Activated CD8-positive, alpha-beta memory T cell treated with anti-CD3 and anti-CD28 coated beads for 1 hour (primary cell): ENCODE measurements at regions not wholly inside any gene's neighbourhood (a gene's known extent, or its start where the extent isn't known, plus 50 kb on each side); places are given as distances from the start of the nearest gene placed in this dataset.

Experiments
- DNase-seq, 2 donors: peaks; one replicate each; pipeline ENCODE4 v3.0.0-alpha.2; 2020; ENCODE audit warnings: low read depth in 1 of 2; ENCODE audit errors: extremely low read depth in 1 of 2

DNA sequence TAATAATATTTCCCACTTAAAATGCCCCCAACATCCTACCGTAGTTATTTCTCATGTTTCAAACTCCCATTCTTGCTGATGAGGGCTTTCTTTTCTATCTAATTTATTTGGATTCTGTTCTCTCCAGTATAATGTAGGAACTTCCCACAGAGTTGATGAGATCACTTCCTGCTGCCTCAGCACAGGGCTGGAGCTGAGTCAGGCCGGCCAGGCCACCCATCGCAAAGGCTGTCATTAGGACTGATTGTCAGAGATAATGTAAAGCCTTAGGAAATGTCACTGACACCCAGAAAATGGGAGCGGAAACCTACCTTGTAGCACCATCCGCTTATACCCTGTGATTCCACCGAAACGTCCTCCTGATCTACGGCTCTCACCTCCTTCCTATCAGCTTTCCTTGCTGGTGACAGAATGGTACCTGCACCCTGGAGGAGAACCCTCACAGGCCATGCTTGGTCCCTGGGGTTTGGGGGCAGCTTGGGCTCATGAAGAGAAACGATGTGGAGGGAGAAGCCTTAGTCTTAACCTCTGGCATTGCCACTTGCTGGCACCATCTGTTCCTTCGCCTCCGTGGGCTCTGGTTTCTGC, 672.8 kb upstream of the ID2 start:
- DNase-seq = no peak

DNA sequence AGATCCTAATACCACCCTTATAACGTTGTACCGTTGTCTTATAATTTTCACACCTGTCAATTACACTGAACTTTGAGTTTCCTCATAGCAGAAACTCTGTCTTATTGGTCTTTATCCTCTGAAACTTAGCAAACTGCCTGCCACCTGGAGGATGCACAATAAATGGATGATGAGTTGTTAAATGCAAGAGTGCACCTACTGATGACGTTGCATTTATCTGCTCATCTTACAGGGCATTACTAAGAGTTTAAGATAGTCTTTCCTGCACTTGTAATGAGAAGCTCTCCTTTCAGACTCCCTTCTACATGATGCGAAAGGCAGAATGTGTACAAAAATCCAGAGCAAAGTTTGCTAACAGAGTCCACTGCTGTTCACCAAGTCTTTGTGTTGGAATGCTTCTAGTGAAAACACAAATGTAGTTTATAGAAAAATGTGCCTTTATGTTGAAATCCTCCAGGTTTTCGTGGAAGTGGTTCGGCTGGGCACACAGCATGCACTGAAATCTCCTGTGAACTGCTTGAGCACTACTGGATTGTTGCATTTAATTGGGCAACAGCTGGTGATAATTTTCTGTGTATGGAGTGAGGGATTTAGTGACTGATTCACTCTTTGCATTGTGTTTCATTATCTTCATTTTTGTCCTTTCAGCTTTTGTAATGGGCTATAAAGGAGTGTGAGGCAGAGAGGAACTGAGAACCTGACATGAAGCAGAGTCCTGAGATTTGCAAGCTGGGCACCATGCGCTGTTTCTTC, 665.8 kb upstream of the ID2 start:
- DNase-seq = no peak

DNA sequence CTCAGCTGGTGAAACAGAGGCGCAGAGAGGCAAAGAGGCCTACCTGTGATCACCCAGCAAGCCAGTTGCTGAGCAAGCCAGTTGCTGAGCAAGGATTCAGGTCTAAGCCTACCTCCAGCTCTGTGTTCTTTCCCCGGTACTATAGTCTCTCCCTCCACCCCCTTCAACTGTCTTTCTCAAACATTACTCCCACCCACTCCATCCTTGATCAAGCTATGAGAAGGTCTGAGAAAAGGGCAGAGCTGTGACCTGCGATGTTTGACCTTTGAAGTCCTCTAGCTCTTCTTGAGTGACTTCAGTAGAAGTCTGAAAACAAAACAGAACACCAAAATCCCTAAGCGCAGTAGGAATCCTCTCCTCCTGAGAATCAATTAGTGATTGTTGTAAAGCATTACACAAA, 665.2 kb upstream of the ID2 start:
- DNase-seq = no peak

DNA sequence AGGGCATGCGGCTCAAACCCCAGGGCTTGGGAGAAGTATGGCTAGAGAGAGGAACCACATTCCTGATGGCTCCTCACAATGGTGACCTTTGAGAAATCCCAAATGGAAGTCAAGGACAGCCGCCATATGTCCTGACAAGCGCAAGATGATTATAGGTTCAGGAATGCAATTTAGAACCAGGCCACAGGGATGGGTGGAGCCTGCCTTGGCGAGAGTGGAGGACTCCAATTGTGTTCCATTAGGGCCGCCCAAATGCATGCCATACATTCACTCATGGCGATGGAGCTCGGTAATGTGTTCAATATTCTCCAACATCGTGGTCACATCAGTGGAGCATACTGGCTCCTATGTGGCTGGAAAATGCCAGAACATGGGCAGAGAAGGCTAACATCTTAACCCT, 662.9 kb upstream of the ID2 start:
- DNase-seq = no peak

DNA sequence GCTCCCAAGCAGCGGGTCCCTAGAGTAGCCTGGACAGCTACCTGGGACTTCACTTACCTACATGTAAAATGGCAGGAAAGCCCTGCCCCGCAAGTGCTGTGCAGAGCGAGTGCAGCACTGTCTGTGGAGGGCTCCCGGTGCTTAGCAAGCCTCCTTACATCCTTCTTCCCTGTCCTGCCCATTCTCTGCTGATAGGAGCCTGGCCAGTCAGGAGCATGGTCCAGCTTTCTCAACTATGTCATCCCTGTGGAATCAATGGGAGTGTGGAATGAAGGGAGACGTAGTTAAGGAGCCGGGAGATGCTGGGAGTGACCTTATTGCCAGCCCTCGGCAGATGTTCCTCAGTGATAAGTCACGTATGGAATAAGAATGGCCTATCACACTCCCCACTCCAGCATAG, 661.9 kb upstream of the ID2 start:
- DNase-seq = no peak

DNA sequence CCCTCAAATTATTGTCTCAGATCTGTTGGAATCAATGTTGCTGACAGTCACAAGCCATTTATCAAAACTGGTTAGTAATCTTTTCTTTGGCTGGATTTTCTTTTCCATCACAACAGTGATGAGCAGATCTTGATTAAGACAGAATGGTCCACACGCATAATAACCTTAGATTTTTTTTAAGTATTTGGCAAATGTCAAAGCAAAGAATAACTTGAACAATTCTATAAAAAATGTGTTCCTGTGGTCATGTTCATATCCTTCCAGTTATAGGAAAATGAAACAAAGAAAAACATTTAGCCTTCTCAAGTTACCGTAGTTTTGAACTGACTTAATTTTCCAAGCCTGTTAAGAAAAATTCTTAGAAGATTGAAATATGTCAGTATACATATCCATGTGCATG, 659.9 kb upstream of the ID2 start:
- no peak for DNase-seq

DNA sequence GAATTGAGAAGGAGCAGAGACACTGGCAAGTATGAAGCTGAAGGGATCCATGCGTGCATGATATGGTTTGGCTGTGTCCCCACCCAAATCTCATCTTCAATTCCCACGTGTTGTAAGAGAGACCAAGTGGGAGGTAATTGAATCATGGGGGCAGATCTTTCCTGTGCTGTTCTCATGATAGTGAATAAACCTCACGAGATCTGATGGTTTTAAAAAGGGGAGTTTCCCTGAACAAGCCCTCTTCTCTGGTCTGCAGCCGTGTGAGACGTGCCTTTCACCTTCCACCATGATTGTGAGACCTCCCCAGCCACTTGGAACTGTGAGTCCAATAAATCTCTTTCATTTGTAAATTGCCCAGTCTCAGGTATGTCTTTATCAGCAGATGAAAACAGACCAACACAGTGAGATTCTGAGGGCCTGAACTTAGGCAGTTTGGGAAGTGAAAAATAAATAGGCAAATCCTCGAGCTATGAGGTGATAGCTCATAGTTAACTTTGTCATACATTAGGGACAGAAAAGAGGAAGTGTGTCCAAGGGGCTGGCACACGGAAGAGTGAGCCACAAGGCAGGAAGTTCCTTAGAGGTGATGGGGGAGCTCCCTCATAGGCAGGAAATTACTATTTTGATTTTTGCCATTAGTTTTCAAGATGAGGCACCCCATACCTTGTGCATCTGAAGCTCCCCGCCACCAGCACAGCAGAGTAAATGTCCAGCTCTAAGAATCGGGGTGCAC, 658.8 kb upstream of the ID2 start:
- no peak for DNase-seq

DNA sequence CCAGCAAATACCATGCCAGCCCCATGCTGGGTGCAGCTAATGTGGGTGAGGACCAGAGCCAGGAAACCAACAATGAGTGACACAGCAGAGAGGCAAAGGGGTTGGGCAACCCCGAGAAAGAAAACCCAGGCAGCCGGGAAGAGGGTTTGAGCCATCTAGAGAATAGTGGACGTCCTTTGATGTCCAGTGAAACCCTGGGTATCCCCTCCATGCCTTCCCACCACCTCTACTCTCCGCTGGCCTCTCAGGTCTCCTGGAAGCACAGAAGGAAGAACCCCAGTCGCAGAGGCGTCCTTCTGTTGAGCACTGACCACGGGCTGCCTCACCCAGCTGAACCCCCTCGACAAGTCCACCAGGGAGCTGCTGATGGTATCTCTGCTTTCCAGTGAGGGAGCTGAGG, 657.4 kb upstream of the ID2 start:
- DNase-seq = no peak

DNA sequence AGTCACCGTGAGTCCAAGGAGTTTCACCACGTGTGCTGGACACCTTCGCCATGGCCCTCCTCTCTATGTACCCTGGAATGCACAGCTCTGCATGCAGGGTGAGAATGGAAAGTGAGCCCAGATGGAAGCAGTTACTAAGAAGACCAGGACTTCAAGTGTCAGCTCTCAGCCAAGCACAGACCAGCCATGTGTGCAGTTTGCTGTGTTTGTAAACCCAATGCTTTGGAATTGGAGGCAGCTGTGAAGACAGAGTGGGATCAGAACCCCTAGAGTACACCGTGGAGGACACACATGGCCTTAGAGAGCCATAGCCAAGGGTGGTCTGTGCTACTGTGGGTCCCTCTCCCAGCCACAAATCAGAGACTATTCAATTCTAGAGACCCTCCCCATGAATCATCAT, 655.5 kb upstream of the ID2 start:
- no peak for DNase-seq

DNA sequence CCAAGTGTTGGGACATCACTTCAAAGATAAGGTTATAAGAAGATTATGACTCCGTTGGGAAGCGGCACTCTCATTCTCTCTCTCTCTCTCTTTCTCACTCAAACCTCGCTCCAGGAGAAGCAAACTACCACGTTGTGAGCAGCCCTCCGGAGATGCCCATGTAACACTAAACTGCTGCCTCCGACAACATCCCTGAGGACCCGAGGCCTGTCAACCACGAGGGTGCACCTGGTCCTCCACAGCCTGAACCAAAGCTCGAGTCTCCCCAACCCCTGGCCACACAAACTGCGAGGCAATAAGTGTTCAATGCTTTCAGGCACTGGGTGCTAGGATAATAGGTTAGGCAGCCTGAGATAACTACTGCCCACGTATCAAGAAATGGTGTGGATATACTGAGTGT, 654.5 kb upstream of the ID2 start:
- no peak for DNase-seq

DNA sequence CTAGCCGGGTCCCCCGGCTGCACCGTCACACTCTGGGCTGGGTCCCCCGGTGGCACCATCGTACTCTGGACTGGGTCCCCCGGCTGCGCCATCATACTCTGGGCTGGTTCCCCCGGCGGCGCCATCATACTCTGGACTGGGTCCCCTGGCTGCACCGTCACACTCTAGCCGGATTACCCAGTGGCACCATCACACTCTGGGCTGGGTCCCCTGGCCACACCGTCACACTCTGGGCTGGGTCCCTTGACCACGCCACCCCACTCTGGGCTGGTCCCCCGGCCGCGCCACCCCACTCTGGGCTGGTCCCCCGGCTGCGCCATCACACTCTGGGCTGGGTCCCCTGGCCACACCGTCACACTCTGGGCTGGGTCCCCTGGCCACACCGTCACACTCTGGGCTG, 653.8 kb upstream of the ID2 start:
- DNase-seq = no peak

DNA sequence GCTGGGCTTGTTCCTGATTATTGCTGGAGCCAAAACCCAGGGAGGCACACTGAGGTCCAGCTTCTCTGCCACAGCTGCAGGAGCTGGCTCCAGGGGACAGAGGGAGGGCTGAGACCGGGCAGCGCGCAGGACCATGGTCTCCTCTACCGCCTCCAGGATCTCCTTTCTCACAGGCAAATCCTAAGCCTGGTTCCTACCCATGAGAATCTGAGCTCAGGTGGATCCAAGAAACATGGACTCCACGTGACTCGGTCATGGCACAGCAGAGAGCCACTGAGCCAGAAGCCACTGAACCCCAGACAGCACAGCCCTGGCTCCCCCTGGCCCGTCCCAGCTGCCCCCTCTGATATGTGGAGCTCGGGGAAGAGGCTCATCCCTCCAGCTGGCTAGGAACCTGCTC, 653.4 kb upstream of the ID2 start:
- no peak for DNase-seq

DNA sequence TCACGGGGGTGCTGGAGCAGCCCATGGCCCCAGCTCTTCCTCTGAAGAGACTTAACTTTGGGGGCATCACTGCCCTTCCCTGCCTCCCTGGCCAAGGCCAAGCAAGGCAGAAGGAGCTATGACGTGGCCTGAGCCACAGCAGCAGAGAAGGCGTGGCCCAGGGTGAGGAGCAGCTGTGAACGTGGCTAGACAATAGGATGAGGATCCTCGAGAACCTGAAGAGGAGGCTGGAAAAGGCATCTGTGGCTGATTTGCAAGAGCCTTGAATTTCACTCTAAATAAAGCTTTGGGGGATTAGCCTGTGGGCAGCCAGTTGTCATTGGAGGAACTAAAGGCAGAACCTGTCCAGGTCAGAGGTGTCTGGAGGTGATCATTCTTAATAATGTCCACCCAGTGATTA, 652.9 kb upstream of the ID2 start:
- DNase-seq = no peak

DNA sequence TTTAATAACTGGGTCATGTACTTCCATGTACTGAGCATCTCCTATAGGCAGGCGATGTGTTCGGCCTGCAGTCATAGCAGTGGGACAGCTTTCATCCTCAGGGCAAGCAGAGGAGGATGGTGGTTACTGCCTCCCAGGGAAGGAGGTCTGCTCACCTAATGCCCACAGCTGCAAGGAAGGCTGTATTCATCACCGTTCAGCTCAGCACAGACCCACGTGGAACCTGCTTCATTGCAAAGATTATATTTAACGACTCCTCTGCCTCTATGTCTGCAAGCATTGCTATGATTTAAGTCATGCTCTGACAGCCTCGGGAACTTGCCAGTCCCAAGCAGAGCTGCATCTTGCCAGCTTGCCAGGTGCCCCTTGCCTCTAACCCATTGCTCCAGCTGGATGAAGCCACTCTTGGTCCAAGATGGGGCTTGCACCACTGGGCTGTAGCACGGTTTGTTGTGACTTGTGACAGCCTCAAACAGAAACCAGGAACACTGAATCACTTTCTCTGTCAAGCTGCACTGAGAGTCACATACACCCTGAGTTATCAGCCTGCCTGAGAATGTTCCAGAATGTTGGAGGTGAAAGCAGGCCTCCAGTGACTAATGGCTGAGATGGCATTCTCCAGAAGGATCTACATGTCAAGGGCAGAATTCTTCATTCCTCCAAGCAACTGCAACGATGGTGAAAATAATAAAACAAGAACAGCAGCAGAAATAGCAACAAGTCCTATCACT, 651.1 kb upstream of the ID2 start:
- DNase-seq = no peak

DNA sequence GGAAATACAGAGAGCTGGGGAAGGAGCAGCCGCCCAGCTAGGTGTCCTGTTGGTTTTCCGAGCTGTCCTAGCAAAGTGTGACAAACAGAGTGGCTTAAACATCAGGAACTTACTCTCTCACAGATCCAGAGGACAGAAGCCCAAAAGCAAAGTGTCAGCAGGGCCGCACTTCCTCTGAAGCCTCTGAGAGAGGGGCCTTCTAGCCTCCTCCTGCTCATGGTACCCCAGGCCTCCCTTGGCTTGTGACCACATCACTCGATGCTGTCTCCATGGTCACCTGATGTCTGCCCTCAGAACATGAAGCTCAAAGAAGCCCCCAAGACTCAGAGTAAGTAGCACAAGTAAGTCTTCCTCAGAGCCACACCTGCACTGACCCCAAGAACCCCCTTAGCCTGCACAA, 650.5 kb upstream of the ID2 start:
- no peak for DNase-seq

DNA sequence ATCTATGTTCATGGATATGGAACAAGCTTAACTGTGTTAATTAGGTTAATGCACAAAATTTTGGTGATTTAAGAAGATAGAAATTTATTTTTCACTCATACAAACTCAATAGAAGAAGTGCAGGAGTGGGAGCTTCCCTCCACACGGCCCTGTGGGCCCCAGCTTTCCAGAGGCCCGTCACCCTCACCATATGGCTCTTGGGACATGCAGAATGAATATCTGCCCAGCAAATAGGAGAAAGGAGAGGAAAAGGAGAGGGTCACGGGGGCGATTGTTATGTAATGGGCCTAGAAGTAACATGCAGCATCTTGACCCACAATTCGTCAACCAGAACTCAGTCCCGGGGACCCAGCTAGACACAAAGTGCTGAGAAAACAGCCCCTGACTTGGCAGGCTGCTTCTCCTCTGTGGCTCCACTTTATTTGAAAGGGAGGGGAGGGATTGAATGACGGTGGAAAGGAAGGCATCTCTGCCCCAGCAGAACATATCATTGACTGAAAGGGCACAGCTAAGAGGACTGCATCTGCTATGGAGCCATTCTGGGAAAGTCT, 648.2 kb upstream of the ID2 start:
- no peak for DNase-seq

DNA sequence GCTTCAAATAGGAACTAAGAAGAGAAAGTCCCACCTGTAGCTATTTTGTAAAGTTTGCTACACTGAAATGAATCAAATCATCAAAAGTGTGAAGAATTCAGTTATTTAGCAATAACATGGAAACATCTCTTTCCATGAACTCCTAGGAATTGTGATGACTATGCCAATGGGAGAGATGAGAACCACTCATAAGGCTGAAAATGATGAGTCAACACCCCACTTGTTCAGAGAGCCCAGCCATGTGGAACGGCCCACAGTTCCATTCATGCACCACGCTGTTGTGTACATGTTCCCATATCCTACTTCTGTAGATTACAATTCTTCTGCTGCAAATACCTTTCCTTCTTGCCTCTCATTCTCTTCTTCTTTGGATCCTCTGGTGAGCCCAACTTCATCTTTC, 645.5 kb upstream of the ID2 start:
- DNase-seq = no peak

DNA sequence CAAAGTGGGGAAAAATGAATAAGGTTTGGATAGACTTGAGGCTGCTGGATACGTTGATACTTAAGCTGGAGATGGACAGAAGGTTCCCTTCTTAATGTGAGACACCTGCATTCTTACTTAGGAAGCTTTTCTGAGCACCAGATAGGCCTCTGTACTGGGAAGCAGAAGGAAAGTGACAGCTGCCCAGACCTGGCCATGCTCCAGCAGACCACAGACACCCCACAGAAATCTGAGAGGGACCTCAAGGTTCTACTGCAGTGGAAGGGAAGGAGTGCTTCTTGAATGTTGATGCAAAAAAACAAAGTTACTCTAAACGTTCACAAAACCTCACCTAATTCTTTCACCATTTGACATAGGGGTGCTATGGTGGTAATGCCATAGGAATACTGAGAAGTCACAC, 642.1 kb upstream of the ID2 start:
- no peak for DNase-seq

DNA sequence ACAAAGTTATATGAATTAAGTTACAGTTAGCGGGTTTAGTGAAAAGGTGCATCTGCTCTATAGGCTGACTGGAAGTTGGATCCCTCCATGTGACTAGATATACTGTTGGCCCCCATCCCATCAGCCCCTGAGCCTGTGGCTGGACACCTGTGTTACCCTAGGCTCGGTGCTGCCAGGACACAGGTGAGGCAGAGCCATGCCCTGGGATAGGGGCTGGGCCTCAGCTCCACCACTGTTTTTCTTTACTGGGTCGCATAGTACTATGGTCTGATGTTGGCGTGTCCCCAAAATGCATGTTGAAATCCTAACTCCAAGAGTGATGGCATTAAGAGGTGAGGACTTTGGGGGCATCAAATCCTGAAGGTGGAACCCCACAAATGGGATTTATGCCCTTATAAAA, 638.6 kb upstream of the ID2 start:
- DNase-seq = no peak

DNA sequence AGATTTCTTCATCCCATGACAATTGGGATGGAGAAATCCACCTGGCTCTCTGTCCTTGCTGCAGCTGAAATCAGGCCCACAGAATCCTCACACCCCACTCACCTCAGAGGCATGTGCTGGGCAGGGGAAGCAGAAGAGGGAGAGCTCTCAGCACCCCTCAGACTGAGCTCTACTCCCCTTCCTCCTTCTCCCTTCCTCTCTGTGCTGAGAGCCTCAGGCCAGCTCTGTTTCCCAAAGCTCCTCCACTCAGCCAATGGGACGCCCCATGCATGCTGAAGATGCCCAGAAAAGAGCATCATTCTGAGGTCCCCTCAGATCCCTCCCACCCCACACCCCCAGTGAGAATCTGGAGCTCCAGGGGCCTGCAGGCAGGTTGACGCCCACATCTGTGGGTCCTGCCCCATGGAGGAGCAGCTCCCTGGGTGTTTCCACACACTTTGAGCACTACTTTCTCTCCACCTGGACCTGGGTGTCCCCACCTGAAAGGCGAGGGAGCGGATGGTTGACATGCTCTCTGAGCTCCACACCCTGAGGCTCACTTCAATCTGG, 637.7 kb upstream of the ID2 start:
- no peak for DNase-seq

DNA sequence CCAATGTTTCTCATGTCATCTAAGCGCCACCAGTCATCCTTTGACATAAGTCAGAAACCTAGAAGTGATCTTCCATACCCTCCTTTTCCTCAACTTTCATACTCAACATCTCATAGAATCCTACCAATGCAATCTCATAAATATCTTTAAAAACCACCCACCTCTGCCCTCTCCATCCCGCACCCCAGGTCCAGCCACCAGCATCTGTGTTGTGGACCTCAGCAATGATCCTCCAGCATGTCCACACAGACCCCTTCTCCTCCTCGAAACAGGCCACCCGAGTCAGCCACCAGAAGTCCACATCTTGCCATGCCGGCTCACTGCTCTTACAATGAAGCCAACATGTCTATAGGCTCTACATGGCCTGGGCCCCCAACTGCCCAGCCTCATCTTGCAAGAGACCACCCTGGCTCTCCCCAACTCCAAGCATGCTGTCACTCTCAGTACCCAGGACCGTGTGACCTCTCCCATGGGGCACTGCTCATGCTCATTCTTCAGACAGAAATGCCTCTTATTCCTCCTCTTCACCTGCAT, 636.7 kb upstream of the ID2 start:
- no peak for DNase-seq
